ENCODE measurements at regions not wholly inside any gene's neighbourhood (a gene's known extent, or its start where the extent isn't known, plus 50 kb on each side); places are given as distances from the start of the nearest gene placed in this dataset.

GRCh38 chr12:61311413-61311812 is 948.8 kb upstream of the USP15 start:
- Histone ChIP-seq H3K36me3 (no peaks in the 10 kb centered on the region), H3K27ac (no peak overlapping the region), H3K27me3 (no peaks in the 10 kb centered on the region), H3K4me3 (no peak overlapping the region), H3K4me1 (no peaks in the 10 kb centered on the region), H3K9me3 (no peaks in the 10 kb centered on the region)
- no peak for DNase-seq (ENCODE audit: low spot score in 2 of 2)
- TF ChIP-seq EP300 (IDR thresholded peaks at IDR 0.05) (no peak), POLR2A (IDR thresholded peaks at IDR 0.05) (no peak), CTCF (IDR thresholded peaks at IDR 0.05) (no peak)

- WGBS, 2 donors = 44 to 52% methylated on average over 3 of the region's 3 CpGs
- H3K4me1 ChIP-seq = no peaks in the 10 kb centered on the region
Observed at GRCh38 chr12:61348871-61349270, 911.3 kb upstream of the USP15 start.

GRCh38 chr12:61355105-61355504 is 905.1 kb upstream of the USP15 start:
- Histone ChIP-seq H3K4me1 (no peaks in the 10 kb centered on the region), H3K27me3 (no peaks in the 10 kb centered on the region), H3K9me3 (no peaks in the 10 kb centered on the region), H3K4me3 (no peak overlapping the region), H3K36me3 (no peaks in the 10 kb centered on the region), H3K27ac (no peak overlapping the region)
- WGBS, 2 donors = 89 to 91% methylated on average over 5 to 7 of the region's 10 CpGs
- TF ChIP-seq CTCF (IDR thresholded peaks at IDR 0.05) = no peak
- no peak for TF ChIP-seq EP300 (IDR thresholded peaks at IDR 0.05)
- TF ChIP-seq POLR2A (IDR thresholded peaks at IDR 0.05) = no peak
- no peak for DNase-seq (ENCODE audit: low spot score in 2 of 2)

More at GRCh38 chr12:61348871-61349270, 911.3 kb upstream of the USP15 start:
- no peaks in the 10 kb centered on the region for H3K27me3 ChIP-seq
- no peak overlapping the region for H3K4me3 ChIP-seq
- H3K9me3 ChIP-seq = no peaks in the 10 kb centered on the region
- H3K36me3 ChIP-seq = no peaks in the 10 kb centered on the region
- TF ChIP-seq CTCF (IDR thresholded peaks at IDR 0.05) (no peak), POLR2A (IDR thresholded peaks at IDR 0.05) (no peak), EP300 (IDR thresholded peaks at IDR 0.05) (no peak)
- H3K27ac ChIP-seq = no peak overlapping the region
- DNase-seq (ENCODE audit: low spot score in 2 of 2) = no peak

- Histone ChIP-seq H3K27ac (no peak overlapping the region), H3K36me3 (no peaks in the 10 kb centered on the region), H3K4me1 (no peaks in the 10 kb centered on the region), H3K4me3 (no peak overlapping the region), H3K27me3 (no peaks in the 10 kb centered on the region), H3K9me3 (no peaks in the 10 kb centered on the region)
- 87 to 89% methylated on average over 3 to 6 of the region's 6 CpGs for WGBS, 2 donors
- no peak for TF ChIP-seq CTCF (IDR thresholded peaks at IDR 0.05)
- no peak for TF ChIP-seq EP300 (IDR thresholded peaks at IDR 0.05)
- no peak for TF ChIP-seq POLR2A (IDR thresholded peaks at IDR 0.05)
- DNase-seq (ENCODE audit: low spot score in 2 of 2) = no peak
Observed at GRCh38 chr12:61356485-61356884, 903.7 kb upstream of the USP15 start.

- no peaks in the 10 kb centered on the region for H3K36me3 ChIP-seq
- H3K27me3 ChIP-seq = no peaks in the 10 kb centered on the region
- 84 to 92% methylated on average over 4 of the region's 4 CpGs for WGBS, 2 donors
- H3K4me3 ChIP-seq = no peak overlapping the region
- TF ChIP-seq CTCF (IDR thresholded peaks at IDR 0.05) = no peak
- TF ChIP-seq POLR2A (IDR thresholded peaks at IDR 0.05) = no peak
- no peak for TF ChIP-seq EP300 (IDR thresholded peaks at IDR 0.05)
- H3K9me3 ChIP-seq = no peaks in the 10 kb centered on the region
- no peaks in the 10 kb centered on the region for H3K4me1 ChIP-seq
- H3K27ac ChIP-seq = no peak overlapping the region
- DNase-seq (ENCODE audit: low spot score in 2 of 2) = no peak
Observed at GRCh38 chr12:61357496-61357895, 902.7 kb upstream of the USP15 start.
